Frontal cortex (tissue), 3 donors: ENCODE measurements at regions not wholly inside any gene's neighbourhood (a gene's known extent, or its start where the extent isn't known, plus 50 kb on each side); places are given as distances from the start of the nearest gene placed in this dataset.
"Not testable (repeated sequence)": the region's sequence is repeated elsewhere in the genome, so short reads cannot be mapped to it uniquely, and the experiment has no call there.

ENCODE experiments used
- DNase-seq, 2 donors: peaks; one replicate each; pipeline ENCODE4 v3.0.0; 2012; ENCODE audit warnings: low spot score in 2 of 2
- FAIRE-seq: peaks from 2 replicates; lab custom pipeline; 2012; peaks lifted over from hg19 to GRCh38; lab: Jason Lieb, UNC
- donor health status: control.
- donor health status: control.
- donor health status: control.

DNA sequence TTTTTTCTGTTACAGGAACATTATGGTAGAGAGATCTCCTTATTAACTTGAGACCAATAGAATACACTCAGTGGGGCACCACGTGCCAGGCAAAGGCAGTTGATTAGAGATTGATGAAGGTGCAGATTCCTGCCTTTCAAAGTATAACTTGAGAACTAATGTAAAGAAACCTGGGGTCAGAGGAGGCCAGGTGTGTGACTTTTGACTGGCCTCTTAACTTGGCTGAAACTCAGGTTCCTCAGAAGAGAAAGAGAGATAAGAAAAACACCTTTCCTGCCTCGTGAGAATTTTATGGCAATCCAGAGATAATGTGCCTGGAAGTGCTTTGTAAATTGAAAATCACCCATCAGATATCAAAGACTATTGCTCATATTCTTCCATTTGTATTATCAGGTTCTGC lies 110.7 kb upstream of the GZMB start:
- no peak for DNase-seq
- FAIRE-seq, result no peak

DNA sequence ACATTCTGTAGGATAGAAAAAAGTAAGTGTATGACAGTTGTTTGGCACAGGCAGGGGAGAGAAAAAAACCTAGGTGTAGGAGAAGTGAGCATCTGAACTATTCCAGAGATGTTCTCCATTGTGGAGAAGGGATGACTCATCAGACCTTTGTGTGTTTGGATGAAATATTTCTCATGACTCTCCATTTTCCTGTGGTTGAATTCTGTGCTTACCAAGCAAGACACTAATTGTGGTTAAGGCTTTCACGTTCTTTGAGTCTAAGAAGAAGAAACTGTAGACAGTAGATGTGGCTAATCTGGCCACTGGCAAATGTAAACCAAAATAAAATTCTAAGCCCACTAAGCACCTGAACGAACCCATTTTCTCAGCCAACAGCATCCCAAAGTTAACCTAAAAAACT lies 107.9 kb upstream of the GZMB start:
- DNase-seq, result no peak
- FAIRE-seq, result no peak

DNA sequence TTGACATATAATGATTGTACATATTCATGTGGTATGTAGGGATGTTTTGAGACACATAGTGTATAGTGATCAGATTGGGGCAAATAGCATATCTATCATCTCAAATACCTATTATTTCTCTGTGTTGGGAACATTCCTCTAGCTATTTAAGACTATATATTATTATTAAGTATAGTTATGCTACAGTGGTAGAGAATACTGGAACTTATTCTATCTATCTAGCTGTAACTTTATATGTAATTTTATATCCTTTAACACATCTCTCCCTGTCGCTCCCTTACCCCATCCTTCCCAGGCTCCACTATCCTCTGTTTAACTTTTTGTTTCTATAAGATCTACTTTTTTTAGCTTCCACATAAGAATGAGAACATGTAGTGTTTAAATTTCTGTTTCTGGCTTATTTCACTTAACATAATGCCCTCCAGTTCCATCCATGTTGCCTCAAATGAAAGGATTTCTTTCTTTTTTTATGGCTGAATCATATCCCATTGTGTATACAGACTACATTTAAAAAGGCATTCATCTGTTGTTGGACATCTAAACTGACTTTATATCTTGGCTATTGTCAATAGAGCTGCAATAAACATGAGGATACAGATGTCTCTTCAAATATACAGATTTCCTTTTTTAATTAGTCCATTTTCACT lies 102.1 kb upstream of the GZMB start:
- DNase-seq (no peak), FAIRE-seq (no peak)

DNA sequence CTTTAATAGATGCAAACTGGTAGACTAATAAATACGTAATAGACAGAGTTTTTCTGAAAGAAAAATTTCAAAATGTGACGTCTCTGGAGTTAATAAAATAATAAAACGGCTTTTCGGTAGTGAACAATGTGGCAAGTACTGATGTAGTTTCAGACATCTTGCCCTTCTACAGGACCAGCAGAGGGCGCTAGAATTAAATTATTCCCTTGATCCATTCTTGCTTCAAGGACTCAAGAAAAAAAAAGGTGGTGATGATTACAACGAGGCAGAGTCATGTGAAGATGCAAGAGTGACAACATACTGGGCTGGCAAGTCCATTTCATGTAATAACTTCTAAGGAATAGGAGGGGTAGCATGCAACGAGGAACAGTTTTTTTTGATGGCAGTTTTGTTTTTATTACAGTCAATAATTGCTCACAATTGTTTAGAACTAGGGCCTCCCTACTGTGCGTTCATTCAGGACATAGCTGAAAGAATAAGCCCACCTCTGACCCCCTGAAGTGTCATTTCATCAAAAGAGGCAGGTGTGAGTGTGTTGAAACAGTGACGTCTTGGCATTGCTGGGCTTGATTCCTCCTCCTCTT lies 101.0 kb upstream of the GZMB start:
- DNase-seq (peak; percentile 25 to 41), FAIRE-seq (peak; percentile 83)

DNA sequence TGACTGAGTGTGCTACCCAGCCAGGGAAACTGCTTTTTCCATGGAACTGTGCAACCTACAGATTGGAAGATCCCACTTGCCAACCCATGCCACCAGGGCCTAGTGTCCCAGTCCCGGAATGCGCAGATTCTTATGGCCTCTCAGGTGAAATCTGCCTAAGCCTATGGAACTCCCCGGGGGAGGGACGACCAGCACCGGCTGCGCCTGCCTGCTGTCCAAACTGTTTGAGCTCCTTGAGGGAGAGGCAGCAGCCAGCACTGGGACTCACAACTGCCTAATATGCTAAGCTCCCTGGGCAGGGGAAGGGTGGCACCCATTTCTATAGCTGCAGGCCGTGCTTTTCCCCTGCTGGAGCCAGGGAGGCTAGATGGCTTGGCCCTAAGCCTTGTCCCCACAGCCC lies 92.5 kb upstream of the GZMB start:
- DNase-seq (no peak), FAIRE-seq (no peak)

DNA sequence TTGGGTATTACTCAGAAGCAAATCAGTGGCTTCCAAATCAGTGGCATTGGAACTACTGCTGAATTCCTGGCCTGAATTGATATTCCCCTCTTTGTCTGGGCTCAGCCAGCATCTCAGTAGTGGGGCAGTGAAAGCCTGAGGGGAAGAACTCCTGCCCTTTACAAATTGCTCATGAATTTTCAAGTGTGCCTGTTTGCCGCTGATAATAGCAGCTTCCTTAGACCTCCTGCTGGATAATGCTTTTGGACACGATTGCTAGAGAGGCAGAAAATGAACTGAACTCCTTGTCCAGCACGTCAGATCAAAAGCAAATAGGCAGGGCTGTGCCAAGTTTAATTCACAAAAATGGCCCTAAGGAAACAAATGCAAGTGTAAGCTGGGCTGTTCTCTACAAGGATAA lies 91.3 kb upstream of the GZMB start:
- FAIRE-seq, result no peak
- DNase-seq, result no peak

DNA sequence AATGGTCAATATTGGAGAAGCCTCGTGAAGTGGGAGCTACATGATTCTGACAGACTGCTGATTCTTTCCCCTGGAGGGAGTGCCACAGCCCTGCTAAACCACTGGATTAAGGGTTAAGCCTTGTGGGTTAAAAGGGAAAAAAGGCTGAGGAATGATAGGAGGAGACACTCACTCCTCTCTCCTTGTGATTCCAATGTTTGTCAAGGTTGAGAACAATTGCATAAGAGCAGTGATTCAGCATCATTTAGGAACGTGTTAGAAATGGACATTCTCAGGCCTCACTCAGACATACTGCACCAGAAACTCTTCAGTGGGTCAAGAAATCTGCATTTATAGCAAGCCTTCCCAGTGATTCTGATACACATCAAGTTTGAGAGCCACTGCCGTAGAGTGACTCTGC lies 87.8 kb upstream of the GZMB start:
- FAIRE-seq (no peak), DNase-seq (no peak)

DNA sequence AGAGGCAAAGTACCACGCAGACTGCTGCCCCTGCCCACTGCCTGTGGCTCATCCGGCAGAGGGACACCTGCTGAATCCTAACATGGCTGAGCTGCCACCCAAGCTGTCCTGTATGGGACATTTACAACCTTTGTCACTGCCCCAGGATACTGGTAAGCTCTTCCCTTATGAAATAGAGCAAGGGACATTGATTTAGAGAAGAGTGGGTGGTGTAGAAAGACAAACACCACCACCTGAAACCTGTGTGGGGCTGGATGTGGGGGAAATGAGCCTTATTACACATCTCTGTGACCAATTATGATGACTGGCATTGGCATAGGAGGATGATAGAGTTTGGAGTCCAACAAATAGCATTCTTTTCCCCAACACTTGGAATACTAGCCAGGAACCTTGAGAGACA lies 81.2 kb upstream of the GZMB start:
- FAIRE-seq, result no peak
- DNase-seq, result no peak

DNA sequence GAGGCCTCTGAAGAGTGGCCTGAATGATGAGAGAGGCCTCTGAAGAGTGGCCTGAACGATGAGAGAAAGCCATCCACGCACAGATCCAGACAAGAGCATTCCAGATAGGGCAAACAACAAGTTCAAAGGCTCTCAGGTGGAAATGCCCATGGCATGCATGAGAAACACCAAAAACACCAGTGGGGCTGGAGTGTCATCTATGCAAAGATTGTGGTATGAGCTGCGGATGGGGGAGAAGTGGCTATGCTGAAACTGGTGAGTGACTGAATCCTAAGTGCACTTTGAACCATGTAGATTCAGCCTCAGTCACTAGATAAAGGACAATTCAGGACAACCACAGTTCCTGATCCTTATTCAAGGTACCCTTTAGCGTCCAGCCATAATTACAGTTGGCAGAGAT lies 79.4 kb upstream of the GZMB start:
- FAIRE-seq, result no peak
- DNase-seq, result no peak

DNA sequence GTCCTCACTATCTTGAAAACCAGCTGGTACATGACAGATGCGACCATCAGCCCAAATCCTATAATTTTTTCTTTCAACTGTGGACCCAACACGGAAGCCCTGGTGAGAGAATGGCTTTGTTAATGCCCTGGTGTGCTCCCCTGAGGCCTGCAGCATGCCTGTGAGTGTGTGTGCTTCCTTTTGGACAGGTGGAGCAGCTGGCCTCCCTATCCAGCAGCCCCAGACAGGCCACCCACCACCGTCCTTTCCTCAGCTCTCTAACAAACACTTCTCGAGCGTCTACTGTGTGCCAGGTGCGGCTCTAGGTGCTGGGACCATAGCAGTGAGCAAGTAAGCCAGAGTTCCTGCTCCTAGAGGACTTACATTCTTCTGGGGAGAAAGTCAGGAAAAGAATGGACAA lies 78.9 kb upstream of the GZMB start:
- FAIRE-seq (no peak), DNase-seq (no peak)

DNA sequence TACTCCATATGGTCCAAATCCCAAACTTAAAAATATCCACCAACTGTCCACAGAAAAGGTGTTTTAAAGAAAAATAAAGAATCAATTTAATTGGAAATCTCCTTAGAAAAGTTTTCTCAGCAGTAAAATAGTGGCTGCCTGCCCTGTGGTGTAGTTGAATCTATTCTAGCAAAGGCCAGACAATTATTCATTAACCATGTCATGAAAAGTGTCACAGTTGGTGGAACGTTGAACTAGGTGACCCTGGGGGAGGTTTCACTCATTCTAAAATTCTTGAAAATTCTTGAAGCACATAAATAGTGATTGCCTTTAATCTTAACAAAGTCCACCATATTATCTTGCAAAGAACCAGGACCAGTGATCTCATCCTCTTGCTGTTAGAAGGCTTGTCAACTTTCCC lies 78.4 kb upstream of the GZMB start:
- no peak for FAIRE-seq
- no peak for DNase-seq

DNA sequence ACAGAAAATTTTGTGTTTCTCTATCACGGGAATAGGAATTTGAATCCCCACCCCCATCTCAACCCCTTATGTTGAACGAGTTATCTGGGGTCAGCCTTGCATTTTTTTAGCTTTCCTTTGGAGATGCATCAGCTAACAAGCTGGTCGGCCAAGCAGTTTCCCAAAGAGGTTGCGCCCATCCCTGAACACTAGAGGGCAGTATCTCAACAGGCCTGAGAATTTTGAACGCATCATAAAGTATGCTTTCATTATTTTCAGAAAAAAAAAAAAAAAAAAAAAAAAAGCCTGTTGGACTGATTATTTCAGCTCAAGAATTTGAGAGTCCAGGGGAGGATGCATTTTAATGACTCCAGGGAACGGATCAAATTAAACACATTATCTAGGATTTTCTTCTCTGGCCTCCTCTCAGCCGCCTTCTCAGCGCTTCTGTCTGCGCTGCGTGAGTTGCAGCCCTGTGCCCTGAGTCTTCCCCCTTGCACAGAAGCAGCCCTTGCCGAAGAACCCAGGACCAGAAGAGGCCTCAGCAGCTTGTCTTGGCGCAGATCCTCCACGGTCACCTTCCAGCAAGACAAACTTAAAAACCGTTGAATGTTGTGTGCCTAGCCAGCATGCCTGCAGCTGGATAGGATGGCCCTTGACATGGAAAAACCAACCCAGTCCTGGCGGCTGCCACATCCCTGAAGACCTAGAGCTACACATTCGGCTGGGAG lies 76.6 kb upstream of the GZMB start:
- no peak for FAIRE-seq
- DNase-seq, result peak; percentile 14 to 58

DNA sequence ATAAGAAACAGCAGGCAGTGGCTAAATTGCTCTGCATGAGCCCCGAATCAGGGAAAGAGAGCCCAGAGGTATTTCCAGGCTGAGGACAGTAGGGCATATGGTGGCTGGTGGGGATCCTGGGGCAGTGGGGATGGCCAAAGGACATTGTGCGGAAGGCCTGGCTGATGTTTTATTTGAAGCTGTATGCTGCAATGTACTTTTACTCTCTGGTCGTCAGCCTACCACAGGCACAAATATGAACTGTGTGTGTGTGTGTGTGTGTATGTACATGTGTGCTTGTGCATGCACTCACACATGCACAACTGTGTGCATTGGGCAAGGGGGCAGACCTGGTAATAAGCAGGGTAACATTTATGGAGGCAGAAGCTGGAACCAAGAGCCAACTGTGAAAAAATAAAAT lies 74.7 kb upstream of the GZMB start:
- FAIRE-seq (no peak), DNase-seq (no peak)

DNA sequence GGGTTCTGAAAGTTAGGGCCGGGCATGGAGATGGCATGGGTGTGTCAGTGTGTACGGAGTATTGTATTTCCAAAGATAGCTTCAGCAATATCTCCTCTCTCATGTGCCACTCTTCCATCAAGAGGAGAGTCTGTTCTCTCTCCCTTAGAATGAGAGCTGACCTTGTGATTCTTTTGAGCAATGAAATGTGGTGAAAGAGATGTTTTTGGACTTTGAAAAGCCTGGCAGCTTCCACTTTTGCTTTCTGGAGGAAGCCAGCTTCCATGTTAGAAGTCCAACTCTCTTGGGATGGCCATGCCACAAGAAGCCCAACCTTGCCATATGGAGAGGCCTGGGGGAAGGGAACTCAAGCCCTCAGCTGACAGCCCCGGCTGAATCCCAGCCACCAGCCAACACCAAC lies 72.4 kb upstream of the GZMB start:
- FAIRE-seq (no peak), DNase-seq (no peak)

DNA sequence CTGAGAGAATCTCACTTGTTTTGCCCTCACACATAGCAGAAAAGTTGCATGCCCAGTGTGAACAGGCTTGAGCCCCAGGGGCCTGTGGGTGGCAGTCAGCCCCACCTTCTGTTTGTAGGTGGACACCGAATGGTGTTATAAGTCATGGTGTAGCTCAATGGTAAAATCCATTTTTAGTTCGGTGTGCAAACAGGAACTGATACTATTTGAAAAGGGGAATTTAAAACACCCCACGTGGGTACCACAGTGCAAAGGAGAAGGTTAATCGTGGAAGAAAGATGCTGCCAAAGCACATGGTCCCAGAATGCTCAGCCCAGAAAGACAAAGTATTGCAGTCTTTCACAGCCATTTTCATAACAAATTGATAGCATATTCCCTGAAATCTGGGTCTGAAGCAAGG lies 71.8 kb upstream of the GZMB start:
- DNase-seq, result no peak
- no peak for FAIRE-seq

DNA sequence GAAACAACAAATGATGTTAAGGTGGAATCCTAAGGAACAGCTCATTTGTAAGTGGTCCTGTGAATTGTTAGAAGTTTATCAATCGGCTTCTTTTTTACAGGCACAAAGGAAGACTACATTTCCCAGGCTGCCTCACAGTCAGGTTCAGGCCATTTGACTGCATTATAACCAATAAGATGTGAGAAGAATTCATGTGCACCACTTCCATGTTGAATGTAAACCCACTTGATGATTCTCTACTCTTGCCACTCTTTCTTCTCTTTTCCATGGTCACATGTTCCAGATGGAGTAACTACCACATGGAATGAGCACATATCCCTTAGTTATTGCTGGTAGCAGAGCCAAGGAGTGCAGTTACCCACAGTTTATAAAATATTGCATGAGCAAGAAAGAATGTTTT lies 67.1 kb upstream of the GZMB start:
- no peak for FAIRE-seq

DNA sequence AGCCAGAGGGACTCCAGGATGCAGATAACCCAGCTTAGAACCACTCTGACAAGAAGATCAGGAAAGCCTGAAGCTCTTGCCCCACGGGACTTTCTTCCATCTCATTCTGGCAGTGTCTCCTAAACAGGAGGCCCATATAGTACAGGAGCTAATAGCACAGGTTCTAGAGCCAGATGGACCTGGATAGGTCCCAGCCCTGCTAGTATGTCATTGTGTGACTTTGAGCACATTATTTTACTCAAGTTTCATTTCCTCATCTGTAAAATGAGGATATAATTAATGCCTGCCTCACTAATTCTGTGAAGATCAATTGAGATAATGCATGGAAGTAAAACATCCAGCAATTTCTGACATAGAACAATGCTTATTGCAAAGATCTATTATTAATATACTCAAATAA lies 66.5 kb upstream of the GZMB start:
- DNase-seq (no peak), FAIRE-seq (no peak)

More for the DNA sequence above, 67.1 kb upstream of the GZMB start:
- no peak for DNase-seq

DNA sequence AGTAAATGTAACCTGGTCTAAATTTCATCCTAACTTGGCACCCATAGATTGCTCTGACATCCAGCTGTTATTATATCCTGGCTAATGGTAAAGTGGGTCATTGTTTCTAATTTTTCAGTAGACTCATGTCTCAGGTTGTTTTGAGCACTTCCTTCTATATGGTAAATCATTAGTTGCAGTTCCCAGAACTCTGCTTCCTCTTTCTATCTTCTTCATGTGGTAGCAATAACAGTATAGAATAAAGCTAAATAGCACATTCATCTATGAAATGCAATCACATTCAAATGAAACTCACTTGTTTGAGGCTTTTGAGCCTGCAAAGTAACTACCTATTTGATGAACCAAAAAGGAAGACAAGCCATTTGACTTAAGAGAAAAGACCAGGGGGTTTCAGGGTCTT lies 65.1 kb upstream of the GZMB start:
- no peak for FAIRE-seq
- DNase-seq, result no peak

DNA sequence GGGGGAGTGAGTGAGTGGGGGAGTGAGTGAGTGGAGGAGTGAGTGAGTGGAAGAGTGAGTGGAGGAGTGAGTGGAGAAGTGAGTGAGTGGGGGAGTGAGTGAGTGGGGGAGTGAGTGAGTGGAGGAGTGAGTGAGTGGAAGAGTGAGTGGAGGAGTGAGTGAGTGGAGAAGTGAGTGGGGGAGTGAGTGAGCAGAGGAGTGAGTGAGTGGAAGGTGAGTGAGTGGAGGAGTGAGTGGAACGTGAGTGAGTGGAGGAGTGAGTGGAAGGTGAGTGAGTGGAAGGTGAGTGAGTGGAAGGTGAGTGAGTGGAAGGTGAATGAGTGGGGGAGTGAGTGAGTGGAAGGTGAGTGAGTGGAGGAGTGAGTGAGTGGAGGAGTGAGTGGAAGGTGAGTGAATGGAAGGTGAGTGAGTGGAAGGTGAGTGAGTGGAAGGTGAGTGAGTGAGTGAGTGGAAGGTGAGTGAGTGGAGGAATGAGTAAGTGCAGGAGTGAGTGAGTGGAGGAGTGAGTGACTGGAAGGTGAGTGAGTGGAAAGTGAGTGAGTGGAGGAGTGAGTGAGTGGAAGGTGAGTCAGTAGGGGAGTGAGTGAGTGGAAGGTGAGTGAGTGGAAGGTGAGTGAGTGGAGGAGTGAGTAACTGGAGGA lies 62.4 kb upstream of the GZMB start:
- FAIRE-seq, DNase-seq: not testable (repeated sequence)

DNA sequence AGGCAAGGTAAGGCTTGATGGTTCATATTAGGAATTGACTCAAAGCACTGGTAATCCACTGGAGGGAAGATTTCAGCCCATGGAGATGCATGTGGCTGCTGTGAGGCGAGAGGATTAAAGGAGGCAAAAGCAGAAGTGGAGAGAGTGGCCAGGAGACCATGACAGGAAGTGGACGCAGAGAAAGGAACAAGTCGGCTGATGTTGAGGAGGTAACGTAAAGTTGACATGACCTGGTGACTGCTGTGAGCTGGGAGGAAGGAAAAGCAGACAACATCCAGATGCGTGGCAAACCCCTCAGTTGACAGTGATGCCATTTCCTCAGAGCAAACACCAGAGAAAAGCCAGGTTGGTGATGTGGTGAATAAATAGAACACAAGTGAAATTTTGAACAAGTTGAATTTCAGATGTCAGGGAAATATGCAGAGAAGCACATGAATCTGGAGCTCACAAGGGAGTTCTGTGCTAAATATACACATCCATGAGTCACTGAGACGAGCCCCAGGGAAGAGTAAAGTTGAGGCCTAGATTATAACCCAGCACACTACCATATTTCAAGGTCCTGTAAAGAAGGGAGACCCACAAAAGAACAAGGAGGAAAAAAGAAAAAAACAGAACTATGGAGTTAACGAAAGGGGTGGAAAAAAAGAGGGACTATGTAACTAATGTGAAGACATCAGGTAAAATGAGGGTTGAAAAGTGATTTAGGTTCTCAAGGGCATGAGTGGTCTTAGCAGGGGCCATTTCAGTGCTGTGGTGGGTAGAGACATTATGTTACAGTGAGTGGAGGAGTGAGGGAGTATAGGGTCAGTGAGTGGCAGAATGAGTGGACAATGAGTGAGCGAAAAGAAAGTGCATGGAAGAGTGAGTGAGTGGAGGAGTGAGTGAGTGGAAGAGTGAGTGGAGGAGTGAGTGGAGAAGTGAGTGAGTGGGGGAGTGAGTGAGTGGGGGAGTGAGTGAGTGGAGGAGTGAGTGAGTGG lies 61.6 kb upstream of the GZMB start:
- no peak for FAIRE-seq
- DNase-seq, result no peak
